Right lobe of liver (tissue), 6 donors: ENCODE measurements at regions not wholly inside any gene's neighbourhood (a gene's known extent, or its start where the extent isn't known, plus 50 kb on each side); places are given as distances from the start of the nearest gene placed in this dataset.

Experiments used
- ATAC-seq, 4 donors: fragments of 200-7000 bp; cut with Tn5 transposase; one replicate each; pipeline ENCODE4 v1.9.1; 2020; ENCODE audit warnings: mild to moderate bottlenecking in 4 of 4, moderate library complexity in 4 of 4
- DNase-seq, 3 donors: peaks; one replicate each; pipeline ENCODE4 v3.0.0-alpha.2; 2020
- H3K27ac ChIP-seq, 3 donors: fragments of 200-600 bp; one replicate each; pipeline ENCODE4 v1.8.0; 2022
- H3K27me3 ChIP-seq, 2 donors: fragments of 200-600 bp; one replicate each; pipeline ENCODE4 v1.8.0; 2022
- H3K36me3 ChIP-seq, 4 donors: fragments of 200-600 bp; sonication (generic) in 1 of 4; one replicate each; pipeline versions ENCODE4 v1.5.1 to v1.8.0; 2017 to 2022; ENCODE audit warnings: control low read depth in 1 of 4
- H3K4me1 ChIP-seq, 4 donors: fragments of 200-600 bp; sonication (generic) in 1 of 4; one replicate each; pipeline versions ENCODE4 v1.5.1 to v1.8.0; 2017 to 2022; ENCODE audit warnings: control low read depth in 1 of 4
- H3K4me3 ChIP-seq, 3 donors: fragments of 200-600 bp; one replicate each; pipeline ENCODE4 v1.8.0; 2022
- H3K9me3 ChIP-seq, 4 donors: fragments of 200-600 bp; sonication (generic) in 1 of 4; one replicate each; pipeline versions ENCODE4 v1.5.1 to v1.8.0; 2017 to 2022; ENCODE audit warnings: control low read depth in 1 of 4
- POLR2A ChIP-seq: fragments of 450-650 bp; IDR thresholded peaks from one replicate; pipeline ENCODE4 v1.6.1; 2017; ENCODE audit warnings: antibody characterized with exemption, mild to moderate bottlenecking
- WGBS: methylation state at CpG from one replicate; pipeline ENCODE4 v1.1.6; 2018; ENCODE audit warnings: low coverage, low lambda C conversion rate; ENCODE audit not compliant: insufficient coverage; ENCODE audit errors: missing lambda C conversion rate; 5-methylcytosine and 5-hydroxymethylcytosine counted together
- intact Hi-C, 2 donors: fragments of 100-400 bp; cut with DNase I; formaldehyde crosslinking; loops; one replicate each; pipeline versions ENCODE4 v1.11.2 to v1.14.1; 2022
- TF ChIP-seq, protein P1 (sequence below), 4 donors: fragments of 200-600 bp in 3 of 4; fragments of 450-650 bp in 1 of 4; IDR thresholded peaks; one replicate each; pipeline versions ENCODE4 v1.5.1 to v1.8.0; 2016 to 2022; ENCODE audit warnings: antibody characterized with exemption in 4 of 4, mild to moderate bottlenecking in 2 of 4
- donor health status: DM: no; HTN: yes; CAD: no.
- donor health status: DM: no; HTN: no; CAD: no.
- donor health status: DM: no; HTN: no; CAD: no.
- donor health status: DM: no; HTN: yes; CAD: no.
- donor health status: DM: no; HTN: yes; CAD: no.

DNA sequence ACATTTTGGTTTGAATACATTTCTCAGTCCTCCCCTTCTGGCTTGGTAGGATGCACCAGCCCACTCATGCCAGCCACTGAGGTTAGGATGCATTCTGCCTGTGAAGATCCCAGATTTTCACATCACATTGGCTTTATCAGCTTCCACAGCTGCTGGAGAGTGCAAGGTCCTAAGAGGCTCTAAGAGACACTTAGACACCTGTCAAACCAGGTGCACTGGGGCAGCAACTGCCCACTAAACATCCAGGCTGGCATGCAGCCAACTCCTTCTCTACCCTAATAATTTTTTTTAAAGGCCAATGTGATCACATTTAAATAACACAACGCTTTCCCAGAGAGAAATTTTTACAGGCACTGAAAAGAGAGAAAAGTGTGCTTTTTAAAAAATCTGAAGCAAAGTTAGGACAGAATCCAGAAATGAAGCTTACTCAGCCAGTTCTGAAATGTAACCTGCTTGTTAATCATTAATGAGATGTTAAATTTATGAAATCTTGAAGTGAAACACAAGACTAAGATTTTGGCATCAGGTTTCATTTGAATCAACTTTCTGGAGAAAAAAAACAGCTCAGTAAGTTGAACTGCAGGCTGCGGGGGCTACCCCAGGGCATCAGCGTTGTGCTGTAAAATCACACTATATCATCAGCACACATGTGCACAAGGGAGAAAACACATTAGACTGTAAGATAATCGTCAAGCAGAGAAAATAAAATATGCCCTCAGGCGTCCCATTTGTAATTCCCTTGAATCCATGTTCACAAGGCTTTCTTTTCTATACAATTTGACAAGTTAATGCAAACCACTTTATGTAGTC is 312.9 kb downstream of the ZBBX start:
- no peaks in the 10 kb centered on the region for H3K36me3 ChIP-seq
- no peak overlapping the region for H3K4me3 ChIP-seq
- 20% methylated on average over 5 of the region's 5 CpGs for WGBS
- H3K27ac ChIP-seq: no peak overlapping the region
- TF ChIP-seq, protein P1, sequence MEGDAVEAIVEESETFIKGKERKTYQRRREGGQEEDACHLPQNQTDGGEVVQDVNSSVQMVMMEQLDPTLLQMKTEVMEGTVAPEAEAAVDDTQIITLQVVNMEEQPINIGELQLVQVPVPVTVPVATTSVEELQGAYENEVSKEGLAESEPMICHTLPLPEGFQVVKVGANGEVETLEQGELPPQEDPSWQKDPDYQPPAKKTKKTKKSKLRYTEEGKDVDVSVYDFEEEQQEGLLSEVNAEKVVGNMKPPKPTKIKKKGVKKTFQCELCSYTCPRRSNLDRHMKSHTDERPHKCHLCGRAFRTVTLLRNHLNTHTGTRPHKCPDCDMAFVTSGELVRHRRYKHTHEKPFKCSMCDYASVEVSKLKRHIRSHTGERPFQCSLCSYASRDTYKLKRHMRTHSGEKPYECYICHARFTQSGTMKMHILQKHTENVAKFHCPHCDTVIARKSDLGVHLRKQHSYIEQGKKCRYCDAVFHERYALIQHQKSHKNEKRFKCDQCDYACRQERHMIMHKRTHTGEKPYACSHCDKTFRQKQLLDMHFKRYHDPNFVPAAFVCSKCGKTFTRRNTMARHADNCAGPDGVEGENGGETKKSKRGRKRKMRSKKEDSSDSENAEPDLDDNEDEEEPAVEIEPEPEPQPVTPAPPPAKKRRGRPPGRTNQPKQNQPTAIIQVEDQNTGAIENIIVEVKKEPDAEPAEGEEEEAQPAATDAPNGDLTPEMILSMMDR (IDR thresholded peaks at IDR 0.05): no peak
- TF ChIP-seq POLR2A: no peak
- H3K27me3 ChIP-seq: no peaks in the 10 kb centered on the region
- DNase-seq (no peak), ATAC-seq (peak in 3 of 4 donors; percentile 33 to 67 (median 65))
- intact Hi-C loops: no loop called here
- peaks cover 0 to 10% (median 0%) of the 10 kb centered on the region in 4 donors for H3K4me1 ChIP-seq
- H3K9me3 ChIP-seq: no peaks in the 10 kb centered on the region

DNA sequence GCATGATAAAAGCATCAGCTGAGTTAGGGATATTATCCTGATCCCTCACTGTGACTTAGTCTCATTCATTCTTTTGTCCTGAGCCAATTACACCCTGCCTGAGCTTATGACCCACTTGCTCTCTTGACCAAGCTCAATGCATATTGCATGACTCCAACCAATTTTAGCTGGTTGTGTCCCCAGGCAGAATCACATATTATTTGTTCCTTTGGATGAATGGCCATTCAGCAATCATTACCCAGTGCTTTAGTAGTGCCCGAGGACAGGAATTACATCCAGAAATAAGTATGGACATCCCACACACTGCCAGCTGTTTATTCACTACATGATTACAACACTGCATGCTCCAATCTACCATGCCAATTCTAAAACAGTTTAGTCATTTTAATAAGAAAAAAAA is 322.5 kb downstream of the ZBBX start:
- no peaks in the 10 kb centered on the region for H3K27me3 ChIP-seq
- no peak for ATAC-seq
- no peak for DNase-seq

GRCh38 chr3:167054926-167055325 is 325.2 kb downstream of the ZBBX start:
- intact Hi-C loops: no loop called here
- no peak overlapping the region for H3K27ac ChIP-seq
- no peaks in the 10 kb centered on the region for H3K4me1 ChIP-seq
- H3K27me3 ChIP-seq: no peaks in the 10 kb centered on the region
- TF ChIP-seq POLR2A: no peak
- TF ChIP-seq, protein P1 (IDR thresholded peaks at IDR 0.05): no peak
- H3K9me3 ChIP-seq: no peaks in the 10 kb centered on the region
- no peak overlapping the region for H3K4me3 ChIP-seq
- no peak for ATAC-seq
- no peak for DNase-seq
- WGBS: 30% methylated on average over 2 of the region's 2 CpGs
- no peaks in the 10 kb centered on the region for H3K36me3 ChIP-seq

More for the DNA sequence above, 322.5 kb downstream of the ZBBX start:
- Histone ChIP-seq H3K4me3 (no peak overlapping the region), H3K9me3 (no peaks in the 10 kb centered on the region), H3K36me3 (no peaks in the 10 kb centered on the region), H3K27ac (no peak overlapping the region), H3K4me1 (no peaks in the 10 kb centered on the region)
- TF ChIP-seq, protein P1 (IDR thresholded peaks at IDR 0.05): no peak
- TF ChIP-seq POLR2A: no peak
- 31% methylated on average over 1 of the region's 1 CpG for WGBS
- intact Hi-C loops: no loop called here

DNA sequence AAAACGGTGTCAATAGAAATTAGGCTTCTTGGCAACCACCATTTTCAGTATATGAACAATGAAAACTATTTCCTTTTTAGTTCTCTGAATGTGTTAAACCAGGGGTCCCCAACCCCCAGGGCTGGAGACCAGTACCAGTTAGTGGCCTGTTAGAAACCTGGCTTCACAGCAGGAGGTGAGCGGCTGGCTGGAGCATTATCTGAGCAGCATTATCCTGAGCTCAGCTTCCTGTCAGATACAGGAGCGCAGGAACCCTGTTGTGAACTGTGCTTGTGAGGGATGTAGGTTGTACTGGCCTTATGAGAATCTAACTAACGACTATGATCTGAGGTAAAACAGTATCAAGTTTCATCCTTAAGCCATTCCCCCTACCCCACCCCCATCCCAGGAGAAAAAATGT is 328.7 kb downstream of the ZBBX start:
- Histone ChIP-seq H3K9me3 (no peaks in the 10 kb centered on the region), H3K4me3 (no peak overlapping the region), H3K27ac (no peak overlapping the region), H3K27me3 (no peaks in the 10 kb centered on the region), H3K36me3 (no peaks in the 10 kb centered on the region), H3K4me1 (no peaks in the 10 kb centered on the region)
- ATAC-seq: no peak
- DNase-seq: no peak
- TF ChIP-seq, protein P1 (IDR thresholded peaks at IDR 0.05): no peak
- TF ChIP-seq POLR2A: no peak
- 50% methylated on average over 2 of the region's 4 CpGs for WGBS
- intact Hi-C loops: no loop called here
